ENCODE measurements at regions not wholly inside any gene's neighbourhood (a gene's known extent, or its start where the extent isn't known, plus 50 kb on each side); places are given as distances from the start of the nearest gene placed in this dataset.
A peak's percentile ranks its signal among the peaks of the same experiment; 100 is the strongest.

GRCh38 chr9:28456861-28457260 is 883.6 kb upstream of the C9orf72 start:
- Histone ChIP-seq H2AK5ac (ENCODE audit: low read length, severe bottlenecking) (no peak overlapping the region), H2AFZ (ENCODE audit: low read depth, low read length) (no peak overlapping the region), H2BK5ac (ENCODE audit: low read depth, low read length, poor library complexity, severe bottlenecking) (no peak overlapping the region), H3K4me1 (ENCODE audit: control insufficient read depth, insufficient read depth, low read depth, low read length) (no peaks in the 10 kb centered on the region), H3K4me3 (ENCODE audit: insufficient read depth in 1 of 2, low read depth in 1 of 2, low read length in 2 of 2) (no peak overlapping the region), H3K9me3 (ENCODE audit: control insufficient read depth, low read length) (no peaks in the 10 kb centered on the region), H2BK15ac (ENCODE audit: low read depth, poor library complexity, severe bottlenecking) (no peak overlapping the region), H3K36me3 (ENCODE audit: control insufficient read depth in 1 of 2, insufficient read depth in 2 of 2, low read depth in 1 of 2, low read length in 2 of 2) (no peaks in the 10 kb centered on the region), H4K8ac (ENCODE audit: low read length) (no peak overlapping the region), H4K91ac (ENCODE audit: low read length) (no peak overlapping the region), H3K79me1 (replicated peaks; ENCODE audit: low read length, poor library complexity, severe bottlenecking) (no peaks in the 10 kb centered on the region), H3K14ac (ENCODE audit: low read length in 2 of 2) (no peak overlapping the region), H3K27me3 (ENCODE audit: control insufficient read depth in 1 of 2, insufficient read depth in 1 of 2, low read length in 2 of 2) (no peaks in the 10 kb centered on the region), H3K18ac (ENCODE audit: low read depth in 1 of 2, low read length in 2 of 2) (no peak overlapping the region), H3K27ac (ENCODE audit: low read length, poor library complexity, severe bottlenecking) (no peak overlapping the region), H2BK12ac (ENCODE audit: low read length in 2 of 2) (no peak overlapping the region), H3K4ac (ENCODE audit: low read depth in 1 of 2, low read length in 2 of 2) (no peak overlapping the region), H3K4me2 (ENCODE audit: low read length, poor library complexity, severe bottlenecking) (no peak overlapping the region), H2BK120ac (ENCODE audit: low read depth, low read length) (no peak overlapping the region), H3K23ac (ENCODE audit: low read length in 2 of 2) (no peak overlapping the region), H3K9ac (ENCODE audit: low read length) (no peak overlapping the region)
- peak; percentile 34 for DNase-seq

GRCh38 chr9:28464481-28465216 is 891.4 kb upstream of the C9orf72 start:
- Histone ChIP-seq H3K27me3 (ENCODE audit: control insufficient read depth in 1 of 2, insufficient read depth in 1 of 2, low read length in 2 of 2) (no peaks in the 10 kb centered on the region), H3K14ac (ENCODE audit: low read length in 2 of 2) (no peak overlapping the region), H2BK5ac (ENCODE audit: low read depth, low read length, poor library complexity, severe bottlenecking) (no peak overlapping the region), H3K18ac (ENCODE audit: low read depth in 1 of 2, low read length in 2 of 2) (no peak overlapping the region), H3K4ac (ENCODE audit: low read depth in 1 of 2, low read length in 2 of 2) (no peak overlapping the region), H3K4me1 (ENCODE audit: control insufficient read depth, insufficient read depth, low read depth, low read length) (no peaks in the 10 kb centered on the region), H3K9ac (ENCODE audit: low read length) (no peak overlapping the region), H4K91ac (ENCODE audit: low read length) (no peak overlapping the region), H3K27ac (ENCODE audit: low read length, poor library complexity, severe bottlenecking) (no peak overlapping the region), H2AFZ (ENCODE audit: low read depth, low read length) (no peak overlapping the region), H3K4me2 (ENCODE audit: low read length, poor library complexity, severe bottlenecking) (no peak overlapping the region), H3K36me3 (ENCODE audit: control insufficient read depth in 1 of 2, insufficient read depth in 2 of 2, low read depth in 1 of 2, low read length in 2 of 2) (no peaks in the 10 kb centered on the region), H4K8ac (ENCODE audit: low read length) (no peak overlapping the region), H3K9me3 (ENCODE audit: control insufficient read depth, low read length) (no peaks in the 10 kb centered on the region), H2BK15ac (ENCODE audit: low read depth, poor library complexity, severe bottlenecking) (no peak overlapping the region), H3K4me3 (ENCODE audit: insufficient read depth in 1 of 2, low read depth in 1 of 2, low read length in 2 of 2) (no peak overlapping the region), H2BK120ac (ENCODE audit: low read depth, low read length) (no peak overlapping the region), H3K23ac (ENCODE audit: low read length in 2 of 2) (no peak overlapping the region), H2BK12ac (ENCODE audit: low read length in 2 of 2) (no peak overlapping the region), H2AK5ac (ENCODE audit: low read length, severe bottlenecking) (no peak overlapping the region), H3K79me1 (replicated peaks; ENCODE audit: low read length, poor library complexity, severe bottlenecking) (no peaks in the 10 kb centered on the region)
- peak; percentile 5 for DNase-seq
- 92% methylated on average over 6 of the region's 8 CpGs for WGBS

- Histone ChIP-seq H3K27ac (ENCODE audit: low read length, poor library complexity, severe bottlenecking) (no peak overlapping the region), H3K4me3 (ENCODE audit: insufficient read depth in 1 of 2, low read depth in 1 of 2, low read length in 2 of 2) (no peak overlapping the region), H3K27me3 (ENCODE audit: control insufficient read depth in 1 of 2, insufficient read depth in 1 of 2, low read length in 2 of 2) (no peaks in the 10 kb centered on the region), H3K18ac (ENCODE audit: low read depth in 1 of 2, low read length in 2 of 2) (no peak overlapping the region), H3K9me3 (ENCODE audit: control insufficient read depth, low read length) (no peaks in the 10 kb centered on the region), H2BK15ac (ENCODE audit: low read depth, poor library complexity, severe bottlenecking) (no peak overlapping the region), H2AK5ac (ENCODE audit: low read length, severe bottlenecking) (no peak overlapping the region), H3K9ac (ENCODE audit: low read length) (no peak overlapping the region), H3K4me2 (ENCODE audit: low read length, poor library complexity, severe bottlenecking) (no peak overlapping the region), H2BK120ac (ENCODE audit: low read depth, low read length) (no peak overlapping the region), H3K4ac (ENCODE audit: low read depth in 1 of 2, low read length in 2 of 2) (no peak overlapping the region), H3K79me1 (replicated peaks; ENCODE audit: low read length, poor library complexity, severe bottlenecking) (no peaks in the 10 kb centered on the region), H3K23ac (ENCODE audit: low read length in 2 of 2) (no peak overlapping the region), H4K8ac (ENCODE audit: low read length) (no peak overlapping the region), H2BK5ac (ENCODE audit: low read depth, low read length, poor library complexity, severe bottlenecking) (no peak overlapping the region), H3K14ac (ENCODE audit: low read length in 2 of 2) (no peak overlapping the region), H2AFZ (ENCODE audit: low read depth, low read length) (no peak overlapping the region), H3K36me3 (ENCODE audit: control insufficient read depth in 1 of 2, insufficient read depth in 2 of 2, low read depth in 1 of 2, low read length in 2 of 2) (no peaks in the 10 kb centered on the region), H3K4me1 (ENCODE audit: control insufficient read depth, insufficient read depth, low read depth, low read length) (no peaks in the 10 kb centered on the region), H2BK12ac (ENCODE audit: low read length in 2 of 2) (no peak overlapping the region), H4K91ac (ENCODE audit: low read length) (no peak overlapping the region)
- no peak for DNase-seq
- WGBS, result 80% methylated on average over 2 of the region's 2 CpGs
These were observed 898.0 kb upstream of the C9orf72 start for GRCh38 chr9:28471261-28471660.

- H3K27me3 ChIP-seq (ENCODE audit: control insufficient read depth in 1 of 2, insufficient read depth in 1 of 2, low read length in 2 of 2), result no peaks in the 10 kb centered on the region
- no peak overlapping the region for H2BK5ac ChIP-seq (ENCODE audit: low read depth, low read length, poor library complexity, severe bottlenecking)
- no peak overlapping the region for H4K91ac ChIP-seq (ENCODE audit: low read length)
- H2BK12ac ChIP-seq (ENCODE audit: low read length in 2 of 2), result no peak overlapping the region
- DNase-seq, result no peak
- H3K23ac ChIP-seq (ENCODE audit: low read length in 2 of 2), result no peak overlapping the region
- no peak overlapping the region for H3K14ac ChIP-seq (ENCODE audit: low read length in 2 of 2)
- H2BK15ac ChIP-seq (ENCODE audit: low read depth, poor library complexity, severe bottlenecking), result no peak overlapping the region
- no peak overlapping the region for H2AK5ac ChIP-seq (ENCODE audit: low read length, severe bottlenecking)
- no peak overlapping the region for H3K4me2 ChIP-seq (ENCODE audit: low read length, poor library complexity, severe bottlenecking)
- no peak overlapping the region for H4K8ac ChIP-seq (ENCODE audit: low read length)
- H3K27ac ChIP-seq (ENCODE audit: low read length, poor library complexity, severe bottlenecking), result no peak overlapping the region
- no peaks in the 10 kb centered on the region for H3K79me1 ChIP-seq (replicated peaks; ENCODE audit: low read length, poor library complexity, severe bottlenecking)
- H3K36me3 ChIP-seq (ENCODE audit: control insufficient read depth in 1 of 2, insufficient read depth in 2 of 2, low read depth in 1 of 2, low read length in 2 of 2), result no peaks in the 10 kb centered on the region
- no peak overlapping the region for H2BK120ac ChIP-seq (ENCODE audit: low read depth, low read length)
- WGBS, result no CpG with 5 or more reads among the region's 1 CpG
- H3K4ac ChIP-seq (ENCODE audit: low read depth in 1 of 2, low read length in 2 of 2), result no peak overlapping the region
- no peaks in the 10 kb centered on the region for H3K9me3 ChIP-seq (ENCODE audit: control insufficient read depth, low read length)
- H3K4me3 ChIP-seq (ENCODE audit: insufficient read depth in 1 of 2, low read depth in 1 of 2, low read length in 2 of 2), result no peak overlapping the region
- no peak overlapping the region for H2AFZ ChIP-seq (ENCODE audit: low read depth, low read length)
- no peaks in the 10 kb centered on the region for H3K4me1 ChIP-seq (ENCODE audit: control insufficient read depth, insufficient read depth, low read depth, low read length)
- no peak overlapping the region for H3K9ac ChIP-seq (ENCODE audit: low read length)
- H3K18ac ChIP-seq (ENCODE audit: low read depth in 1 of 2, low read length in 2 of 2), result no peak overlapping the region
These were observed 914.3 kb upstream of the C9orf72 start for GRCh38 chr9:28487561-28487960.
